ENCODE measurements at regions not wholly inside any gene's neighbourhood (a gene's known extent, or its start where the extent isn't known, plus 50 kb on each side); places are given as distances from the start of the nearest gene placed in this dataset.
A peak's percentile ranks its signal among the peaks of the same experiment; 100 is the strongest.

DNA sequence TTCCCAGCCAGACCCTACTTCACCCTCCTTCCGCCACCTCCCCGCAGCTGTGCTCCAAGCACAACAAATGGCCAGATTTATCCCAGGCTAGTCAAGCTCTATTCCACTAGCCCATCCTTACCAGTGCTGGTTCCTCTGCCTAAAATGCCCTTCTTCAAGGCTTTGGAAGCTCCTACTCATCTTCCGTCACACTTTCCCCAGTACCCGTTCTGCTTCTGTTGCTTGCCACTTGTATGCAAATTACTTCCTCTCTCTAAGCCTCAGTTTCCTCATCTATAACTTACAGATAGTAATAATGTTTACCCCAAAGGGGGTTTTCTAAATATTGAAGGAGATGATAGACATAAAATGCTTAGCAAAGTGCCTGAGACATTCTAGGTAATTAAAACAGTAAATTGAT is 193.1 kb downstream of the MAFB start:
- Histone ChIP-seq H3K4me1 (ENCODE audit: insufficient read depth, low read length) (no peaks in the 10 kb centered on the region), H3K27me3 (ENCODE audit: insufficient read depth, low read length, poor library complexity, severe bottlenecking) (no peaks in the 10 kb centered on the region), H3K27ac (ENCODE audit: low read depth, low read length) (no peak overlapping the region), H3K9me3 (ENCODE audit: low read length) (no peaks in the 10 kb centered on the region), H3K4me3 (ENCODE audit: low read length) (no peak overlapping the region), H3K36me3 (ENCODE audit: insufficient read depth, low read length) (no peaks in the 10 kb centered on the region)
- Mint-ChIP-seq H3K36me3 (no peaks in the 10 kb centered on the region), H3K27ac (no peak overlapping the region), H3K27me3 (peaks cover 0 to 3% of the 10 kb centered on the region in 2 donors), H3K4me3 (no peak overlapping the region), H3K9me3 (peaks cover 0 to 5% (median 0%) of the 10 kb centered on the region in 5 donors), H3K4me1 (no peaks in the 10 kb centered on the region)
- ChIA-PET POLR2A (no interaction called here), CTCF (no interaction called here)
- no peak for DNase-seq

DNA sequence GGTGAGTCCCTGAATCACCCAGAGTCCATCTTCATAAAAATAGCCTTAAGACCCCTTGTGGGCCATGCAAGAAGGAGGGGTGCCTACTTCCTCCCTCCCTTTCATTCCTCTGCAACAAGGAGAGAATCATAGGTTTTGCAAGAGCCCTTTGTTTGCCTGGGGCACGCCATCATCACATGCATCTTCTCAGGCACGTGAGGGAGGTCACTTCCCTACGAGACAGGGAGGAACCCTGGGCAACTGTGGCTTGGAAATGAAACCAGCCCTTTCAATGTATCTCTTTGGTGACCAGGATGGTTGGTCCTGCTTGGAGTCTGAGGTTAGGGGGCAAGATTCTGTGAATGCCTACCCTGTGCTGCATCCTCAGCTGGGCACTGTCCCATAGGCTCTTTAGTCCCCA is 194.8 kb downstream of the MAFB start:
- H3K27me3 ChIP-seq (ENCODE audit: insufficient read depth, low read length, poor library complexity, severe bottlenecking) = no peaks in the 10 kb centered on the region
- no peak for DNase-seq
- Mint-ChIP-seq H3K4me3 (no peak overlapping the region), H3K27me3 (peaks cover 0 to 3% of the 10 kb centered on the region in 2 donors), H3K9me3 (peaks cover 0 to 5% (median 0%) of the 10 kb centered on the region in 5 donors), H3K4me1 (no peaks in the 10 kb centered on the region), H3K27ac (no peak overlapping the region), H3K36me3 (no peaks in the 10 kb centered on the region)
- POLR2A ChIA-PET = no interaction called here
- H3K9me3 ChIP-seq (ENCODE audit: low read length) = no peaks in the 10 kb centered on the region
- H3K36me3 ChIP-seq (ENCODE audit: insufficient read depth, low read length) = no peaks in the 10 kb centered on the region
- no peak overlapping the region for H3K4me3 ChIP-seq (ENCODE audit: low read length)
- no peaks in the 10 kb centered on the region for H3K4me1 ChIP-seq (ENCODE audit: insufficient read depth, low read length)
- CTCF ChIA-PET = no interaction called here
- no peak overlapping the region for H3K27ac ChIP-seq (ENCODE audit: low read depth, low read length)

DNA sequence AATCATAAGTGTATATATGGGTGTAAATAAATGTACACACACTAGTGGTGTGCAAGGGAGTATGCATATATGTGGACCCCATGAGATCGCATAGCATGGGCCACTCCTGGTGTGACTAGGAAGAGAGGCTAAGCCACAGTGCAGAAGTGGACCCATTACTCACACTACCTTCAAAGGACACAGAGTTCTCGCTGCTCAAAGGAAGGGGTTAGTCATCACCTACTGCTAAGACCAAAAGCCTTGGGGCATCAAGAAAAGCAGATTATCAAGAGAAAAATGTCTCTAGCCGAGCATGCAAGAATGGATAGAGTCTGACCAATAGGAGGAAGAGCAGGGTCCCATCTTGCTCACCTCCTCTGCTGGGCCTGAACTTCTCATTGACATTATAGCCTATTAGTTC is 195.5 kb downstream of the MAFB start:
- Mint-ChIP-seq H3K4me3 (no peak overlapping the region), H3K36me3 (no peaks in the 10 kb centered on the region), H3K9me3 (peaks cover 0 to 5% (median 0%) of the 10 kb centered on the region in 5 donors), H3K4me1 (no peaks in the 10 kb centered on the region), H3K27me3 (peaks cover 0 to 1% of the 10 kb centered on the region in 2 donors), H3K27ac (no peak overlapping the region)
- Histone ChIP-seq H3K4me1 (ENCODE audit: insufficient read depth, low read length) (no peaks in the 10 kb centered on the region), H3K36me3 (ENCODE audit: insufficient read depth, low read length) (no peaks in the 10 kb centered on the region), H3K27me3 (ENCODE audit: insufficient read depth, low read length, poor library complexity, severe bottlenecking) (no peaks in the 10 kb centered on the region), H3K9me3 (ENCODE audit: low read length) (no peaks in the 10 kb centered on the region), H3K4me3 (ENCODE audit: low read length) (no peak overlapping the region), H3K27ac (ENCODE audit: low read depth, low read length) (no peak overlapping the region)
- CTCF ChIA-PET = no interaction called here
- DNase-seq = no peak
- POLR2A ChIA-PET = no interaction called here

DNA sequence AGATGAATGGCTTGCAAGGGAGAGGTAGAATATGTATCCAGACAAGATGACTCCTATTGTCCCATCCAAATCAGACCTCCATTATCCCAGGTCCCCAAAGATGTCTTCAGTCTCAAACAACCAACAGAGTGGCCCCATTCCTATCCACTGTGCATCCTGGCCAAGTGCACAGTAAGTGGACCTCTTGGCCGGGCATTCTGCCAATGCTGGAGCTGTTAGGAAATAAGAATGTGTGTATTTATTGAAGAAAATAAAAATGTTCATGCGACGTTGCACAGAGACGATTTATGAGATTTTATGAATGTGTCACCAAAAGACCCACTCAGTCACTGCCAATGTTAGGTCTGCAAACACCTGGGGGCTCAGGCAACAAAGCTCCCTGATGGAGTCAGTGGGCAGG is 196.0 kb downstream of the MAFB start:
- no peaks in the 10 kb centered on the region for H3K27me3 ChIP-seq (ENCODE audit: insufficient read depth, low read length, poor library complexity, severe bottlenecking)
- H3K4me1 ChIP-seq (ENCODE audit: insufficient read depth, low read length) = no peaks in the 10 kb centered on the region
- no peak overlapping the region for H3K27ac Mint-ChIP-seq
- no peak for DNase-seq
- no peaks in the 10 kb centered on the region for H3K36me3 Mint-ChIP-seq
- H3K4me1 Mint-ChIP-seq = no peaks in the 10 kb centered on the region
- ChIA-PET CTCF (no interaction called here), POLR2A (no interaction called here)
- H3K27ac ChIP-seq (ENCODE audit: low read depth, low read length) = no peak overlapping the region
- H3K4me3 Mint-ChIP-seq = no peak overlapping the region
- peaks cover 0 to 1% of the 10 kb centered on the region in 2 donors for H3K27me3 Mint-ChIP-seq
- no peaks in the 10 kb centered on the region for H3K36me3 ChIP-seq (ENCODE audit: insufficient read depth, low read length)
- H3K4me3 ChIP-seq (ENCODE audit: low read length) = no peak overlapping the region
- peaks cover 0 to 5% (median 0%) of the 10 kb centered on the region in 5 donors for H3K9me3 Mint-ChIP-seq
- no peaks in the 10 kb centered on the region for H3K9me3 ChIP-seq (ENCODE audit: low read length)

DNA sequence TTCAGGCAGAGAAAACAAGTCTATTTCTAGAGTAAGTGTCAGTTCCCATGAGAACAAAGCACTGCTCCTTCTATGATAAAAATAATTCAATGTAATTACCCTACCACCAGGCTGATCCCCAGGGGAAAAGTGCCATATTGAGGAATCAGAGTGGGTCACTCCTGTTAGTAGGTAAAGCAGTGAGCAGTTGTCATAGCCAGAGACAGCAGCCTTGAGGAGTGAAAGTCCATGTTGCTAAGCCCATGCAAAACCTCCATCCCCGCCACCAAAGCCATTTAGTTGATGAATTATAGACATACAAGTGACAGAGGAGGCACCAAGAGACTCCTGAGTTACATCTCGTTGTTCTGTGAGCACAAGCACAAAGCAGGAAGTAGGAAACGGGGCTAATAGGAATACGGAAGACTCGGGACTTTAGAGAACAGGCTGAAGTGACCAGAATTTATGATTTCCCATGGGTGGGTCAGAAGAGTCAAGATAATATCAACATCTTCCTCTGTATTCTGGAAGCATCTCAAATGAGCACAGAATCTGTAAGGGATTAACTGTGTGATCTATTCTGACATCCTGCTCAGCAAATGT is 197.9 kb downstream of the MAFB start:
- no peaks in the 10 kb centered on the region for H3K9me3 ChIP-seq (ENCODE audit: low read length)
- H3K27me3 ChIP-seq (ENCODE audit: insufficient read depth, low read length, poor library complexity, severe bottlenecking) = no peaks in the 10 kb centered on the region
- ChIA-PET CTCF (no interaction called here), POLR2A (no interaction called here)
- H3K36me3 ChIP-seq (ENCODE audit: insufficient read depth, low read length) = no peaks in the 10 kb centered on the region
- Mint-ChIP-seq H3K9me3 (peaks cover 0 to 5% (median 0%) of the 10 kb centered on the region in 5 donors), H3K36me3 (no peaks in the 10 kb centered on the region), H3K27ac (no peak overlapping the region), H3K4me3 (no peak overlapping the region), H3K27me3 (no peaks in the 10 kb centered on the region), H3K4me1 (no peaks in the 10 kb centered on the region)
- H3K27ac ChIP-seq (ENCODE audit: low read depth, low read length) = no peak overlapping the region
- H3K4me3 ChIP-seq (ENCODE audit: low read length) = no peak overlapping the region
- H3K4me1 ChIP-seq (ENCODE audit: insufficient read depth, low read length) = no peaks in the 10 kb centered on the region
- no peak for DNase-seq

DNA sequence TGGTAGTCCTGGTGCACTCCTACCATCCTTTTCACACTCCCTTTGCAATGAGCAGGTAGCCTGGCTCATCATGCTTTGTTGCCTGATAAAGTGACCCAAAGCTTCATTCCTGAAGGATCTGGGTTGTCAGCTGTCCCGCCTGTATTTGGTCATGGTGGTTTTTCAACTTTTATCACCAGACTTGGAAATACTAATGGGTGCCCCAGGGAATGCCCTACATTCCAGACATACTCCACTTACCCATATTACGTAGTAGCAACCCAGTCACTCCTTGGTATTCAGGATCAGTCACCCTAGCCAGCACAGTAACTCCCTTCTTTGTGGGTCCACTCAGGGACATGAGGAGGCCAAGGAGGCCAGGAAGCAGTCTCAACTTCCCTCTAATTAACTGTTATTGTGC is 199.2 kb downstream of the MAFB start:
- Histone ChIP-seq H3K4me3 (ENCODE audit: low read length) (no peak overlapping the region), H3K27ac (ENCODE audit: low read depth, low read length) (no peak overlapping the region), H3K4me1 (ENCODE audit: insufficient read depth, low read length) (no peaks in the 10 kb centered on the region), H3K9me3 (ENCODE audit: low read length) (no peaks in the 10 kb centered on the region), H3K36me3 (ENCODE audit: insufficient read depth, low read length) (no peaks in the 10 kb centered on the region), H3K27me3 (ENCODE audit: insufficient read depth, low read length, poor library complexity, severe bottlenecking) (no peaks in the 10 kb centered on the region)
- Mint-ChIP-seq H3K4me1 (no peaks in the 10 kb centered on the region), H3K4me3 (no peak overlapping the region), H3K27ac (peak overlapping the region in 1 of 8 donors; percentile 69), H3K9me3 (peaks cover 0 to 2% (median 0%) of the 10 kb centered on the region in 5 donors), H3K36me3 (no peaks in the 10 kb centered on the region), H3K27me3 (no peaks in the 10 kb centered on the region)
- DNase-seq = no peak
- POLR2A ChIA-PET = no interaction called here
- CTCF ChIA-PET = no interaction called here

DNA sequence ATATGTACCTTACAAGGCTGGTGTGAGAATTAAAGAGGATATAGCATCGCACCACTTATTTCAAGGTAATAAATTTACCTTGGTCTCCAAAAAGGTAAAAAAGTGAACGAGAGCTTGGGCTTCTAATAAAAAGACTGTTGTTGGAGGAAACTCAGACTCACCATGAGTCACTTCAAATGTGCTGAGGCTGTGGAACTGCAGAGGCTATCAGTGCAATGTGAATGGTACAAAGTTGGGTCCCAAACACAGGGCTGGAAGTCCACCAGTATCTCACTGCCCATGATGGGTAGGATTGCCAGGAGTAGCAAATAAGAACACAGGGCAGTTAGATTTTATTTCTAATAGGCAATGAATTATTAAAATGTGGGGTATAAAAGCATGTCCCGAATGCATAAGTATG is 200.6 kb downstream of the MAFB start:
- Histone ChIP-seq H3K27me3 (ENCODE audit: insufficient read depth, low read length, poor library complexity, severe bottlenecking) (no peaks in the 10 kb centered on the region), H3K27ac (ENCODE audit: low read depth, low read length) (no peak overlapping the region), H3K9me3 (ENCODE audit: low read length) (no peaks in the 10 kb centered on the region), H3K36me3 (ENCODE audit: insufficient read depth, low read length) (no peaks in the 10 kb centered on the region), H3K4me3 (ENCODE audit: low read length) (no peak overlapping the region), H3K4me1 (ENCODE audit: insufficient read depth, low read length) (no peaks in the 10 kb centered on the region)
- Mint-ChIP-seq H3K36me3 (no peaks in the 10 kb centered on the region), H3K4me1 (no peaks in the 10 kb centered on the region), H3K27me3 (no peaks in the 10 kb centered on the region), H3K27ac (no peak overlapping the region), H3K4me3 (no peak overlapping the region), H3K9me3 (peaks cover 0 to 5% (median 0%) of the 10 kb centered on the region in 5 donors)
- DNase-seq = no peak
- ChIA-PET CTCF (no interaction called here), POLR2A (no interaction called here)

DNA sequence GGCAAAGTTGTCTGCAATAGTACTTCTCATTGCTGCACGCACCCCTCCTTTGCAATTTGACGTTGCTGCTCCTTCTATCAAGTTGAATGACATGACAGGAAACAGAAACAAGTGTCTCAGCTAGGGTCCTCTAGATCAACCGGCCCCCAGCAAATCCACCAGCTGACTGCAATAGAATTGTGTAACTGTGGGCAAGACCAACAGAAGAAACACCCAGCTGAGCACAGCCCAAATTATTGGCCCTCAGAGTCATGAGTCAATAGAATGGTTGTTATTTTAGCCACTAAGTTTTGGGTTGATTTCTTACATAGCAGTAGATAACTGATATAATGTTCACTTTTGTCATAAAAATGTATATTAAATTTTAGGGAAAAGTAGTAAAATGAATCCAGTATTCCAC is 202.7 kb downstream of the MAFB start:
- Mint-ChIP-seq H3K27me3 (no peaks in the 10 kb centered on the region), H3K9me3 (peaks cover 0 to 3% (median 0%) of the 10 kb centered on the region in 5 donors), H3K27ac (no peak overlapping the region), H3K4me1 (no peaks in the 10 kb centered on the region), H3K4me3 (no peak overlapping the region), H3K36me3 (no peaks in the 10 kb centered on the region)
- CTCF ChIA-PET = no interaction called here
- Histone ChIP-seq H3K27ac (ENCODE audit: low read depth, low read length) (no peak overlapping the region), H3K9me3 (ENCODE audit: low read length) (no peaks in the 10 kb centered on the region), H3K4me3 (ENCODE audit: low read length) (no peak overlapping the region), H3K36me3 (ENCODE audit: insufficient read depth, low read length) (no peaks in the 10 kb centered on the region), H3K4me1 (ENCODE audit: insufficient read depth, low read length) (no peaks in the 10 kb centered on the region), H3K27me3 (ENCODE audit: insufficient read depth, low read length, poor library complexity, severe bottlenecking) (no peaks in the 10 kb centered on the region)
- POLR2A ChIA-PET = no interaction called here
- DNase-seq = no peak
